CD1c-positive myeloid dendritic cell (primary cell): ENCODE measurements at regions not wholly inside any gene's neighbourhood (a gene's known extent, or its start where the extent isn't known, plus 50 kb on each side); places are given as distances from the start of the nearest gene placed in this dataset.

Experiments
- DNase-seq: peaks from one replicate; pipeline ENCODE4 v3.0.0-alpha.2; 2016; ENCODE audit errors: extremely low spot score

DNA sequence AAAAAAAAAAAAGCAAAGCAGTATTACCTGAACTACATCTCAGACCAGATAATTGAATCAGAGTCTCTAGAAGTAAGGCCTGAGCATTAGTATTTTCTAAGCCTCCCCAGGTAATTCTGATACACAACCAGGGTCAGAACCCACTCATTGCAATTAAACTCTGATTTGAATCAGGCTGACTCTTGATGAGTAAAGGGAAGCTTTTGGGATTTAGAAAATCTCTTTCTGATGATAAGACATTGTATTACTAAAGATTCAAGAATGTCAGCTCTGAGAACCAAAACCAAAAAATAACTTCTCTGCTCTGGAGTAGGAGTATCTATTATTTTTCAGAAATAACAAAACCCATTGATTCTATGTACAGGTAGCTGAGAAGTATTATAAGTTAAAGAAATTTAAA lies 100.1 kb upstream of the COL21A1 start:
- DNase-seq = no peak

GRCh38 chr6:56346958-56347357 lies 99.6 kb upstream of the COL21A1 start:
- no peak for DNase-seq

DNA sequence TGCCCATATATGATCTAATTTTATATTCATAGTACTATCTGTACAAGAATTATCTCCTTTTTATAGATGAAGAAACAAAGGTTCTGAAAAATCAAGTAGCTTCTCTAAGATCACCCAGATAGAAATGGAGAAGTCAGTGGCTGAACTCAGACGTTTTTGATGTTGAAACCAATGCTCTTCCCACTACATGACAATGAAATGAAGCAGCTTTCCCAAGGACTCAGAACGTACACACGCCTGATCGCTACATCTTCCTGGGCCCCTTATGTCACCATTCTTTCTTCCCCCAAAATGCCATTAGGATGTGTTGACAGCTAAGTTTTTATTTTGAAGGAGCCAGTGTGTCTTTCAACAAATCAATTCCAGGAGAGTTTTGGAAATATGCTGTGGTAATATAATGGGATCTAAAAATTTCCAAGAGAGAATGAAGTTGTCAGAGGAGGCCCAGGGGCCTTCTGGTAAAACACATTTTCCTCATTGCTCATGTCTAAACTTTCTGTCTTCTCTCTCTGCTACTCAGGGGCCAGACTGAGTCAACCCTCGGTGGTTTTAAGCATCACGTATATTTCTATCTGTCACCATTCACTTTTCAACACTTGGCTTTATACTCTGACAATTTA lies 98.1 kb upstream of the COL21A1 start:
- DNase-seq = no peak

GRCh38 chr6:56343295-56343694 lies 95.9 kb upstream of the COL21A1 start:
- DNase-seq = no peak

- no peak for DNase-seq
Observed at GRCh38 chr6:56339524-56339923, 92.1 kb upstream of the COL21A1 start.

DNA sequence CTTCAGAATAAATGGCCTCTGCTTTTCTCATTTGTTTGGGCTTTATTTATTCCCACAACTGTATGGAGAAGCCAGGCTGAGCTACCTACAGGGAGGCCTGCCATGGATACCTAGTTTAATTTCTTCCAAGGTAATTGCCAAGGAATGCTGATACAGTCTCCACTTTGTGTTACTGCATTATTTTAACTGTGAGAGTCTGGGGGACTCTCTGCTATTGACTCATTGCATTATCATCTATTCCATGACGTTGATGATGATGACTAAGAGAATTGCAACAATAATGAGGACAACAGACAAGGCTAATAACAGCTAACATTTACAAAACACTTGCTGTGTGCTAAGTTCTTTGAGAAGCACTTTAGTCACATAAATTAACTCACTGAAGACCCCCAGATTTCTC lies 88.3 kb upstream of the COL21A1 start:
- DNase-seq = no peak

DNA sequence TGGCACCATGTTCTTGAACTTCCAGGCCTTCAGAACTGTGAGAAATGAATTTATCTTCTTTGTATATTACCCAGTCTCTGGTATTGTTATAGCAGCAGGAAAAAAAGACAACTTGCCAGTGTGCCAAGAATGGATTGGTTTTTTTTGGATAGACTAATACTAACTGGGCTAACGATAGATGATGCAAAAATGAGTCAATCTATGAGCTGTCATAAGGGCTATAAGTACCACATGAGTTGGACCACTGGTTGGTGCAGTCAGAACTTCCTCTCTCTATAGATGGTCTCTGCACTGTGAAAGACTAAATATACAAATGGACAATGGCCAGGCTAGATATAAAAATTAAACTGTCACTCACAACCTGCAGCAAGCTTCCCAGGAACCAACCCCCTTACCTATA lies 87.6 kb upstream of the COL21A1 start:
- DNase-seq = no peak

GRCh38 chr6:56329271-56330050 lies 82.1 kb upstream of the COL21A1 start:
- no peak for DNase-seq

DNA sequence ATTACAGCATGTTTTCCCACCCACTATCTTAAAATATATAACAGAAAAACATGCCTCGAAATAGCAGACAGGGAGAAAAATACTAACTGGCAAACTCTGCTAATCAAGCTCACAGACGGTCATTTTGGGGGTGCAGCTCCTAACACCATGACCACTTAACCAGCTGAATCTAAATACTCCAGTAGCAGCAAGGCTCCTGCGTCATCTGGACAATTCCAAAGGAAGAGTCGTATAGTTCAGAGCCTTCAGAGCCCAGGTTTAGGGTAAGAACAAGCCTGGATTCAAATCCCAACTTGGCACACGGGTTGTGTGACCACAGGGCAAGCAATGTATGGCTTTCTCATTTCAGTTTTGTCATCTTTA lies 81.3 kb upstream of the COL21A1 start:
- no peak for DNase-seq

- DNase-seq = no peak
Observed at GRCh38 chr6:56327946-56328727, 80.8 kb upstream of the COL21A1 start.

GRCh38 chr6:56324396-56324795 lies 77.0 kb upstream of the COL21A1 start:
- no peak for DNase-seq

- no peak for DNase-seq
Observed at GRCh38 chr6:56318851-56319250, 71.5 kb upstream of the COL21A1 start.

- peak; percentile 26 for DNase-seq
Observed at GRCh38 chr6:56314683-56315523, 67.5 kb upstream of the COL21A1 start.

GRCh38 chr6:56311533-56312448 lies 64.4 kb upstream of the COL21A1 start:
- no peak for DNase-seq

GRCh38 chr6:56311061-56311460 lies 63.7 kb upstream of the COL21A1 start:
- no peak for DNase-seq

DNA sequence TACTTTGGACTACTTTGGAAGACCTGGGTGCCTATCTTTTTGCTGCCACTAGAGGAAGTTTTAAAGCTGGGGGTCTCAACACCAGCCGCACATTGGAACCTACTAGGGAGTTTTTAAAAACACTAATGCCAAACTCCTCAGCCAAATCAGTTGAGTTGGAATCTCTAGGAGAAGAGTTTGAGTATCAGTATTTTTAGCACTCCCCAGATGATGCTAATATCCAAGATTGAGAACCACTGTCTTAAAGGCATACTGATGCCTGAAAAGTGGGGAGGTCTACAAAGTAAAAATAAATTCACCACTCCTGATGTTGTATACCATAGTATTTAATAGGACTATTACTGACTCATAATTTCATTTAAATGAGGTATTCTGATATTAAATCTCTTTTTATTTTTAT lies 62.9 kb upstream of the COL21A1 start:
- no peak for DNase-seq

DNA sequence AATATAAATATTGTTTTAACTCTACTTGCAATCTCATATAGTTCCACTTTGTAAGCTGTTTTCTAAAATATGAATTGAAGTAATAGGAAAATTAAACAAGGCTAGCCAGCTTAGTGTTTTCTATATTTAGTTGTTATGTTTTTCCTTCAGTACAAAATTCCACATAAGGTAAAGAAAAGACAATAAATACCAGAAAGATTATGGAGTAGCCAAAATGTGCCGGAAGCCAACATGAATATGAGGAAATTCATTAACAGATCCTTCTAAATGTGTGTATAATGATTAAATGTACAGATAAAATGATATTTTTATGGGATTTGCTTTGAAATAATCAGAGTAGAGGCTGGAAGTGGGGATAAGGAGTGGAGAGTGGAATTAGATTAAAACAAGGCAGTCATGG lies 52.5 kb upstream of the COL21A1 start:
- DNase-seq = no peak

GRCh38 chr6:56297022-56297989 lies 49.9 kb upstream of the COL21A1 start:
- DNase-seq = no peak
